Hypothalamus (tissue), 51 donors: ENCODE measurements at regions not wholly inside any gene's neighbourhood (a gene's known extent, or its start where the extent isn't known, plus 50 kb on each side); places are given as distances from the start of the nearest gene placed in this dataset.
"Not testable (repeated sequence)": the region's sequence is repeated elsewhere in the genome, so short reads cannot be mapped to it uniquely, and the experiment has no call there.

Experiments used
- DNase-seq, 51 donors: peaks; one replicate each; lab custom pipeline; 2025; lab: John Stamatoyannopoulos, UW

DNA sequence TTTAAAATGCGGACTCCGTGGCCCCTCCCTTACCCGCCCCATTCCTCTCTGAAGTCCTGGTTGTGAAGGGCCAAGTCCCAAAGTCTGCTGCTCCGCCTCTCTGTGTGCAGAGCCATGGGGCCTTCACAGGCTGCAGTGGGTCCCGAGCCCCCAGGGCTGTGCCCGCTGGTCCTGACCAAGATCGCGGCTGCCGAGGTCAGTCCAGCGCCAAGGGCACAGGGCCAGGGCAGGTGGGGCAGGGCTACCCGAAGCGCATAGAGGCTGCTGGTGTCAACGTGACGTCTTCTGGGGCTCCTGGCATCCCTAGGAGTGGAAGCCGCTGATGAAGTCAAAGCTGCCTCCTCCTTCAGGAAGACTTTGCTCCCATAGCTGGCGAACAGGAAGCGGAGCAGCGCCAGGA is 858.8 kb downstream of the TUBA3C start:
- not testable (repeated sequence) for DNase-seq

DNA sequence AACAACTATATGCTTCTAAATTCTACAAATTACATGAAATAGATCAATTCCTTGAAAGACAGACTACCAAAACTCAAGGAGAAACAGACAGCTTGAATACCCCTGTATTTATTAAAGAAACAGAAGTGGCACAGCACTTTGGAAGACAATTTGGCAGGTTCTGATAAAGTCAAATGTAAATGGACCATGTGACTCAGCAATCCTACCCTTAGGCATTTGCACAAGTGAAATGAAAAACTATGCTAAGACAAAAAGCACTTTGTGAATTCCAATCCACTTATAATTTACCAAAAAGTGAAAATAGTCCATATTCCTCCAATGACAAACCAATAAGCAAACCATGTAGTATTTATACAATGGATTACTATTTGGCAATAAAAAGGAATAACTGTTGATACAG is 862.0 kb downstream of the TUBA3C start:
- DNase-seq, result not testable (repeated sequence)

DNA sequence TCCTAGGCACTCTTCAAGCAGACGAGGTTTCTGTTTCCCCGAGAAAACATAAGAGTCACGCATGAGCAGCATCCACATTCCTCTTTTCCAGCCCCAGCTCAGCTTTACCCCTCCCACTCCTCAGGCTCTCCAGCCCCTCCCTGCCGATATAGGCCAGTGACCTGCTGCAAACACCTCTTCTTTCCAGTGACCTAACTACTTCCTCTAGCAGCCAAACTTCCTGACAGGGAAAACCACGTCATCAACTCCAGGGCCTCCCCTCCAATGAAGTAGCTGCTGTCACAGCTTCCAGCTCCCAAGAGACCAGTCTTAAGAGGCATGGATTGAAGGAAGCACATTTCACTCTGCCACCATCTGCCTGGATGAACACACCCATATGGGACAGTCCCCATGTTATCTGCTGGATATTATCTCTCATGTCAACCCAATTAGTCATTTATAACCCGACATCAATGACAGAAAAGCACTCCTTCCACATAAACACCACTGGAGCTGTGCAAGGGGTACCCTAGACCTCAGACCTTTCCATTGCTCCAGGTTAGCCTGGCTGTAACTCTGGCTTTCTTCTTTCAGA is 878.3 kb downstream of the TUBA3C start:
- not testable (repeated sequence) for DNase-seq

DNA sequence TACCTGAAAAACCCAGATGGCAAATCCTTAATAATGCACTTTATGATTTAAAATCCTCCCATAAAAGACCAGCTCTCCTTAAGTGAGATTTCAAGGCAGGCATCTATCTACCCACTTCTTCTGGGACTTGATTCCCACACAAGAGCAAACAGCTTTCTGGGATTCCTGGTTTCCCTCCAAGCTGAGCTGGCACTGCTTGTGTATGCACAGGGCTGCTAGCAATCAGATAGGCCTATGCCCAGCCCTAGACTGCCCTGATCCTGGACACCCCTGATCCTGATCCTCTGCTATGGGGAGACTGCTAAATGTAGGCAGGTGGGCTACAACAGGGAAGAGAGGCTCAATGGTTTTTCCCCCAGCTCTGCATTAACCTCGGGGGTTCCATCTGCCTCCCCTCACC is 880.7 kb downstream of the TUBA3C start:
- not testable (repeated sequence) for DNase-seq

DNA sequence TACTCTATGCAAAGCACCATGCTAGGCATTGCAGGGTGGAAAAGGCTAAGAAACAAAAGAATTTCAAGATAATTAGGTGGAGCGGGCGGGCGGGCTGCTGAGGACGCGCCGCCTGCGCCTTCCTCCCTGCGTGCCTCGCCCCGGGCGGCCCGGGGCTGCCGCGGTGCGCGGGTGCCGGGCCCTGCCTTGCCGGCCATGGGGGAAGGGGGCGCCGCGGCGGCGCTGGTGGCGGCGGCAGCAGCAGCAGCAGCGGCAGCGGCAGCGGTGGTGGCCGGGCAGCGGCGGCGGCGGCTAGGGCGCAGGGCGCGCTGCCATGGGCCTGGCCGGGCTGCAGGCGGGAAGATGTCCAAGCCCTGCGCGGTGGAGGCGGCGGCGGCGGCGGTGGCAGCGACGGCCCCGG is 884.3 kb downstream of the TUBA3C start:
- DNase-seq, result not testable (repeated sequence)

DNA sequence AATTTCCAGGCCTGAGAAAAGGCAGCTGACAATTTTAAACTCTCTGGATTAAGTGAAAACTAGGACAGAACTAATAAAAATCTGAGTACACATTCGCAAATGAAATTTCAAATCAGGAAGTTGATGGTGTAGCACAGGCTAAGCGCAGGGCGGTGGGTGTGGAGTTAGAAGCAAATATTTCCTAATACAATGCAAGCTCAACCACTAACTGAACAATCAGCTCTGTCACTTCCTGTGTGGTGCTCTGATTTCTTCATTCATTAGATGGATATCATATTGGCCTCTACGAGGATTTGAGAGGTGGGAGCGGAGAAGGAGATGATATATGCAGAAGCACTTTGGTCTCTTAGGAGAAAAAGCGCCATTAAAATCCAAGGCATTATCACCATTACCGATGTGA is 885.0 kb downstream of the TUBA3C start:
- not testable (repeated sequence) for DNase-seq

DNA sequence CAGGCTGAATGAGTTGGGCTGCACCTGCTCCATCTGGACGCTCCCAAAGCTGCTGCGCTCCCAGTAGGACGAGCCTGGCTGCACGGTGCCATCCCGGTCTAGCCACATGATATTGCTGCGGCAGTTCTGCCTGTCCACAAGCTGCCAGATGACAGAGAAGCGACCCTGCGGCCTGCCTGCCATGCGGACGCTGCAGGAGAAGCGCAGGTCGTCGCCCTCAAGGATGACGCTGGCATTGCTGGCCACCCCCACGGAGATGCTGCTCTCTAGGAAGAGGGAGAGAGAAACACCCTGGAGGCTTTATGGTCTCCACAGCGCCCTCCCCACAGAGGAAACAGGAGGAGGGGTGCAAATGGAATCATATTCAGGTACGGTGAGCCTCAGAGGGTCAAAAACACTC is 887.3 kb downstream of the TUBA3C start:
- not testable (repeated sequence) for DNase-seq

DNA sequence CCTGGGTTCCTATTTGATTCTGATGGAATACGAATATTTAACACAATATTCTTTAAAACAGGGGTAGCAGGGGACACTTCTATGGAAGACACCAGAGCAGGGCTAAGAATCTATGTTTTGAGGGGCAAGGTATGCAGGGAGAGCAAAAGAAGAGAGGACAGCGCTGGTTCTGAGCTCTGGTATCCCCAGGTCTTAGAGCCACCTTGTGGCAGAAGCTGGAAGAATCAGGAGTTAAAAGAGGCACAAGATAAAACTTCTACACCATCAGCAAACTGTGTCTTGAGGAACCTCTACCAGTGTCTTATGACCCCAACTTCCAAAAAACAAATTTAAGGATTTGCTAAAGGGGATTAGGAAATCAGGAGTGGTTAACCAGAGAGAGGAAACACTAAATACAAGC is 894.8 kb downstream of the TUBA3C start:
- DNase-seq, result not testable (repeated sequence)

DNA sequence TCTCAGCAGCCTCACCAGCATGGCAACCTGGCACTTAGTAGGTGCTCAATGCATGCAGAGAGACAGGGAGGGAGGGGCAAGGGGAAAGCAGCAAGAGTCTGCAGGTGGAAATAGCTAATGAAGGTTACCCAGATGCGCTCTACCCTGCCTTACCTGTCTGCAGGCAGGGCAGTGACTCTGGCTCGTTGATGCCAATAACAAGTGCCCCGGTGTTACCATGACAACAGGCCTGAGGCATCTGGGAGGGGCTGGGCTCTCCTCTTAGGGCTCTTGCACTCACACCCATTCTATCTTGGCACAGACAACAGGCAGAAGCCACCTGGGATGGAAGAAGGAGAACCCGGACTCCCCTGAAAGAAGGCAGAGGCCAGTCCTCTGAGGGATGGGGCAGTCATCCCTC is 896.0 kb downstream of the TUBA3C start:
- not testable (repeated sequence) for DNase-seq

DNA sequence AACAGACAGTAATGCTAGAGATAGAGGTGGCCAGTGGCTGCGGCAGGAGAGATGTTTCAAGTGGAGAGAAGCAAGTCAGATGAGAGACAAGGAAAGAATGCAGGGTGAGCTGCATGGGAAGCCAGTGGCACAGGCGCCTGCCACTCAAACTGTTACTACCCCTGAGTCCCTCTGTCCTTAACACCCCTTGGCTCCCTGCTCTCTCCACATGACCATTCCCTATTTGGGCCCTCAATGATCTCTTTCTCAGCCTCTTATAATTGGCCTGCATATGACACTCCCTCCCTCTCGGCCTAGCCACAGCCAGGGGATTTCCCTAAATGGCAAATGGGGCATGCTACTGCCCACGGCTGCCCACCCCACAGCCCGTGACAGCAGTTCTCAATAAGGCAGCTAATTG is 897.6 kb downstream of the TUBA3C start:
- DNase-seq, result not testable (repeated sequence)

DNA sequence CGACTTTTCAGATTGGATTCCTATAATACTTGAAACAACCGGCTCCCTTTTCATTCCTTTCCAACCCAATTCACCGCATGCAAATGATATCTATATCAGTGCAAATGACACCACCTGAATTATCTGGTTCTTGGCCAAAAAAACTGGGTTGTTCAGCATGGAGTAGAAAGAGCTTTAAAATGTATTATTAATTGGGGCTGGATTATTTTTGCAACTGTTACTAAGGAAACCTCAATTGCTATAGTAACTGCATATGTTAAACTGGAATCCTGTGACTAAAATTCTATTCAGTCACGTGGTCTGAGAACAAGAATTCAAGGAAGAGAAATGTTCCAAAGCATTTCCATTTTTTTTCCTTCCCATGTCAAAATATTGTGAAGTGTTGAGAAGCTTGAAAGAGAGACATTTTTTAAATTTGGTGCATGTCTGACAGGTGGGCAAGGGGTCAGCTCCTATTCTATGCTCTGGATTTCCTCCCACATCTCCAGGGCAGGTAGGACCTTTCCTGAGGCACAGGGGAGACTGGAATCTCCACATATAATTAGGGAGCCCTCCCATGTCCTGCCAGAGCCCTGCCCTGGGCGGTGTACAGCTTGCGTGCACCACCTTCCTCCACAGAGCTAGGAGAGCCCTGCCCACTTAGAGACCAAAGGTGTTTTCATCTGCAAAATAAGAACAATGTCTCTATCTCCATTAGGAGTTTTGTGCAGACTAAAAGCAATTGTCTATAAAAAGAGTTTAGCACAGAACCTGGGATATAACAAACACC is 899.6 kb downstream of the TUBA3C start:
- DNase-seq, result peak in 1 of 51 donors; percentile 2

DNA sequence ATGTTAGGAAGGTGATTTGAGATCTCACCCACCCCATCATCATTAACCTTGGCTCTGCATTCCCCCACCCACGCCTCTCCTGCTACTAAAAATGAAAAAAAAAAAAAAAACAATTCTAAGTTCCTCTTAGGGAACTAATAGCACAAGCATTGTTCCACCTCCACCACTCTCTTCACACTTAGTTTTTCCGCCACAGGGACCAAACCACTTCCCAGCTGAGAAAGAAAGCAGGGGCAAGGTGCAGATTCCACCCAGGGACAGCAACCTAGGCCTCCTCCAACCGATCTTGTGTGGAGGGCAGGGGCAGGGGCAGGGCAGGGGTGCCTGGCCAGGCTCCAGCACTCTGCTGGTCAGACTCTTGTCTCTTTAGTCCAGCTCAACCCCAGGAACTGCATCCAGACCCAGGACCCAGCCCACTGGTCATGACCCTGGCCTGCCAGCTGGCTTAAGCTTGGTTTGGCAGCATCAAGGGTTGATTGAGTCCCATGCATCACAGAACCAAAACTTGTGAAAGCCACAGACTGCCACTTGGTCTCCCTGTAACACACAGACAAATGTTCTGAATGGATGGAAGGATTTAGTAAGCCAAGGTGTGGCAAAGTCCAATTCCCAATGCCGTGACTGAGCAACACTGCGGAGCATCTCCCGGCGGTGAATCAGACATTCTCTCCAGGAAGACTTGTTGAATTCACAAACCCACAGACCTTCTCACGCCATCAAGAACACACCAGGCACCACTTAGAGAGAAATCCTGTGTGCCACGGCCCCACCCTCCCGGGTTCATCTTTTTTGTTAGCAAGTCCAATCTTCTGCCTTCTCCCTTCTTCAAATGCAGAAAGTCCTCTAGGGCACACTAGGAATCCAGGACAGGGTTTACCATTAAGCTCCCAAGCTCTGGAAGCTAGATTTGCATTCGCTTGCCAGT is 900.5 kb downstream of the TUBA3C start:
- peak in 1 of 51 donors; percentile 1 for DNase-seq

DNA sequence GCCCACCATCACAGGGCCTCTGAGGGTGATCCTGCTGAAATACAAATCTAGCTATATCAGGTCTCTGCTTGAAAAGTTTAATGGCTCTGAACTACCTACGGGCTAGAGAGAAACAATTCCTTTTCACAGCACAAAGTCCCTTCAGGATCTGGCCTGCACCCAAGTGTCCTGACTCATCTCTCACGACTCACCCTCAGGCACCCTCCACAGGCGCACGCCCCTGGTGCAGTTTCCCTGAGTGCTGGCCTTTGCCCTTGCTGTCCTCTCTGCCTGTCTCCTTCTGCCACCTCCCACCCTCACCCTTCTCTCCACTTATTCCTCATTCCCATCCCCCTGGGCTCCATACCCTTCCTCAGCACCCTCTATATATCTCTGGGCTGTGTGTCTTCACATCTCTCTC is 901.7 kb downstream of the TUBA3C start:
- peak in 1 of 51 donors; percentile 0 for DNase-seq

DNA sequence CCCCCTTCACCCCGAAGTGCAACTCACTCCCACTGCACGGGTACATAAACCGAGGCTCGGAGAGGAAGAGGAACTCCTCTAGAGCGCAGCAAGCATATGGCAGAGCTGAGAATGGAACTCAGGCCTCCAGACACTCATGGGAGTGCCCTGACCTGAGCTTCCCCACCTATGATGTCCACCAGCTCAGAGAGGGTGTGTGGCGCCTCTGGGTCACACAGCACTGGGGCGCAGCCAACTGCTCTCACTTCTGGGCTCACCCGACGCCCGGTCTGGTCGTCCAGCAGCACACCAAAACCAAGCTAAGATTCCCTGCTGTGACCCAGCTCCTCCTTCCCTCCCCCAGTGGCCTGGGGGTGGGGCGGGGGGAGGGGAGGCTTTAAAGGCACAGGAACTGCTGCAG is 904.3 kb downstream of the TUBA3C start:
- DNase-seq, result not testable (repeated sequence)

DNA sequence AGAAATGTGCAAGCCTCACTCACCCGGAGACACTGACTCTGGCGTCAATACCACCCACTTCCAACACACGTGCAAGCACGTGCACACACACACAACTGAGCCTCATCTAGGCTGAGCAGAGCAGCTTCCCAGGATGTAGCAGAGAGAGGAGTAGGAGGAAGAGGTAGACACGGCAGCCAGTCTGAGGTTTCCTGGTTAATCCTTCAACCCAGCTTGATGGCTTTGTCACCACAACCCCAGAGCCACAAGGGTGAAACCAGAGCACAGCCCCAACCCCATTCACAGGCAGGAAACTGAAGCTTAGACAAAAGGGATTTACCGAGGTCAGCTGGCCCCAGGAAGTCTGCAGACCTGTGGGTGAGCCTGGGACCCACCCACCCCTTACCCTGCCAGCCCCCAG is 905.3 kb downstream of the TUBA3C start:
- DNase-seq, result not testable (repeated sequence)

DNA sequence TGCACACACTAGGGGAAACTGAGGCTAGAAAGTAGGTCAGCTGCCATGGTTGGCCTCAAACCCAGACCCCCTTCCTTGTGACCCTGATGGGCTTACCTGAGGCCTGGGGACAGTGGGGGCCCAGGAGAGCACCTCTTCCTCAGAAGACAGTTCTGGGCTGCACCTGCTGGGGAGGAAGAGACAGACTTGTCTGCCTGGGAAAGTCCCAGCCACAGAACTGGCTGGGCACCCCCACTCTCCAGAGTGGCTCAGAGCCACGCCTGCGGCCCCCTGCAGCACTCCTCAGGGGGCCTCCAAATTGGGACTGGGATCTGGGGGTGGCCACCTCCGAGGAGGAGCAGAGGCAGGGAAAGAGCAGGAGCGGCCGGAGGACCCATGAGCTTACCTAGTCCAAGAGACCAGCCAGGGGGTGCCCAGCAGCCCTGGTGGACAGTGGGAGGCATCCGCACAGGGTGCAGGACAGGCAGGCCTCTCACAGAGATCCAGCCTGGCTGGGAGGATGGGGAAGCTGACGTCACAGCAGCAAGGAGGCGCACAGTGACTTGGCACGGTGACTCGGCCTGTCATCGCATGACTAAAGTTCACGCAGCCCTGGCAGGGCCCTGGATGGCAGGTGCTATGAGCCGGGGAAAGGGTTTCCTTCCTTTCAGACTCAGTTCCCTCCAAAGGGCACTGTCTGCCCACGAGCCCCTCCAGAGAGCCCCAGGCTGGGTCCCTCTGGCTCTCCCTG is 907.7 kb downstream of the TUBA3C start:
- DNase-seq, result not testable (repeated sequence)

DNA sequence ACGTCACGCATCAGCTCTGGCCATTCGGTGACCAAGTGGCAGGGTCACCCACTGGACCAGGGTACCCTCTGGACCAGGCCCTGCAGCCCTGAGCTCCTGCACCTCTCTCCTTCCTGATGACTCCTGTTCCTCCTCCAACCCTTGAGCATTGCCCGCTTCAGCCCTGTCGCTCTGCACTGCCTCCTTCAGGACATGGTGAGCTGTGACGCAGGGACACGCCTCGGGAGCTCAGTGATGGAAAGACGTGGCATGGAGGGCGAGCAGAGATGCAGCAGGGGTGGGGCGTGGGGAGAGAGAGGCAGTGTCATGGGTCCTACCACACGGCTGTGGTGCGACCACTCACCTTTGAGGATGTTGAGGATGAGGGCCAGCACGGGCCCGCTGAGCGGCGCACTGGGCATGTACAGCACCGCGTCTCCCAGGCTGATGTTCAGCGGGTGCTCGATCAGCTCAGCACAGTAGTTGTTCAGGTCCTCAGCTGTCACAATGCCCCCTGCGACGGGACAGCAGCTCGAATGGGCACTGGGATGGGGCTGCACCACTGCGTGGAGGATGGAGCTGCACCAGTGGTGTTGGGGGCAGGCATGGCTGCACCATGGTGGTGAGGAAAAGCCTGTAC is 922.7 kb downstream of the TUBA3C start:
- not testable (repeated sequence) for DNase-seq

DNA sequence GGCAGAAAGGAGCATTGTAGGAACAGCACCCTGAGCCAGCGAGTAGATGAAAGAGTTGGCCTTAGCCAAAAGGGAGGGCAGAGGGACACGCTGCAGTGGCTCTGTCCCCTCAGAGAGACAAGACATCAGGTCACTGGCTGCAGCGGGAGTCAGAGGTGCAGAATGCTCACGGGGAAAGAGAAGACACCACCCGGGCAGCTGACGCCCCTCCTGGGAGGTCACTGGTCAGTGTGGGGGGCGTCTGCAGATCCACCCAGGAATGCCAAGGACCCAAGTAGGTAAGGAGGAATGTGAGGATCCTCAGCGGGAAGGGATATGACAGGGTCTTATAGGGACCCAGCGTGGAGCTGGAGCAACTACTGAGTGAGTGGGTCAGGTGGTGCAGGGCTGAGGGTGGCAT is 923.9 kb downstream of the TUBA3C start:
- DNase-seq, result not testable (repeated sequence)

DNA sequence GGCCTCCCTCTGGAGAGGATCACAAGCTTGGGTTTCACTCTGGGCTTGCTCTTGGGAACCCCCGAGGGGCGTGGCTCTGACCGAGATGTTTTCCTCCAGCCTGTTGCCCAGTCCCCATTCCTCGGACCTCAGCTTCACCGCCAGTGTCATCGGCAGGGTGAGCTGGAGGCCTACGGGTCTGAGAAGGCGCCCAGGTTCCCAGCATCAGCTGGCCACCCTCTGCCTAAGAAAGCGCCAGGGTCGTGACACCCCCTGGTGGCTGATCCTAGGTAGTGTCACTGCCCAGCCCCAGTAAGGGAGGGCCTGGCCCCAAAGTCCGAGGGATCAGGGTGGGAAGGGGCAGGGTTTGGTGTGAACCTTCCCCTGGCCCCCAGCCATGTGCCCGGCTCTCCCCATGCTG is 928.8 kb downstream of the TUBA3C start:
- not testable (repeated sequence) for DNase-seq
